ENCODE measurements at regions not wholly inside any gene's neighbourhood (a gene's known extent, or its start where the extent isn't known, plus 50 kb on each side); places are given as distances from the start of the nearest gene placed in this dataset.

GRCh38 chr10:132467464-132468149 is 70.0 kb upstream of the INPP5A start:
- TF ChIP-seq CTCF (IDR thresholded peaks at IDR 0.05; ENCODE audit: low read depth, low read length, missing control alignments), result no peak
- no peak for DNase-seq (ENCODE audit: extremely low read depth, low read depth)
- H3K4me3 ChIP-seq (replicated peaks; ENCODE audit: low read depth, low read length), result no peak overlapping the region

GRCh38 chr10:132468216-132468615 is 69.4 kb upstream of the INPP5A start:
- DNase-seq (ENCODE audit: extremely low read depth, low read depth), result no peak
- H3K4me3 ChIP-seq (replicated peaks; ENCODE audit: low read depth, low read length), result no peak overlapping the region
- TF ChIP-seq CTCF (IDR thresholded peaks at IDR 0.05; ENCODE audit: low read depth, low read length, missing control alignments), result no peak

GRCh38 chr10:132468651-132469050 is 68.9 kb upstream of the INPP5A start:
- DNase-seq (ENCODE audit: extremely low read depth, low read depth), result no peak
- H3K4me3 ChIP-seq (replicated peaks; ENCODE audit: low read depth, low read length), result no peak overlapping the region

GRCh38 chr10:132469197-132469884 is 68.2 kb upstream of the INPP5A start:
- DNase-seq (ENCODE audit: extremely low read depth, low read depth), result no peak
- H3K4me3 ChIP-seq (replicated peaks; ENCODE audit: low read depth, low read length), result no peak overlapping the region
- no peak for TF ChIP-seq CTCF (IDR thresholded peaks at IDR 0.05; ENCODE audit: low read depth, low read length, missing control alignments)

More at GRCh38 chr10:132468651-132469050, 68.9 kb upstream of the INPP5A start:
- TF ChIP-seq CTCF (IDR thresholded peaks at IDR 0.05; ENCODE audit: low read depth, low read length, missing control alignments), result no peak

GRCh38 chr10:132470410-132471124 is 67.0 kb upstream of the INPP5A start:
- H3K4me3 ChIP-seq (replicated peaks; ENCODE audit: low read depth, low read length), result no peak overlapping the region
- TF ChIP-seq CTCF (IDR thresholded peaks at IDR 0.05; ENCODE audit: low read depth, low read length, missing control alignments), result no peak
- DNase-seq (ENCODE audit: extremely low read depth, low read depth), result no peak

- no peak for TF ChIP-seq CTCF (IDR thresholded peaks at IDR 0.05; ENCODE audit: low read depth, low read length, missing control alignments)
- DNase-seq (ENCODE audit: extremely low read depth, low read depth), result no peak
- H3K4me3 ChIP-seq (replicated peaks; ENCODE audit: low read depth, low read length), result no peak overlapping the region
Observed at GRCh38 chr10:132471125-132471451, 66.5 kb upstream of the INPP5A start.
